DOHH2 (cell line): ENCODE measurements at regions not wholly inside any gene's neighbourhood (a gene's known extent, or its start where the extent isn't known, plus 50 kb on each side); places are given as distances from the start of the nearest gene placed in this dataset.

ENCODE experiments used
- H3F3A ChIP-seq: fragments of 200-600 bp; sonication (generic), shearing (Covaris generic); 2 replicates; pipeline ENCODE4 v1.6.0; 2016; ENCODE audit warnings: antibody characterized with exemption, mild to moderate bottlenecking; ENCODE audit not compliant: control insufficient read depth, insufficient read depth
- H3K27ac ChIP-seq: fragments of 200-600 bp; sonication (generic); 2 replicates; pipeline ENCODE4 v1.5.1; 2014; ENCODE audit warnings: low read depth, mild to moderate bottlenecking, low read length, moderate library complexity
- H3K27me3 ChIP-seq: fragments of 200-600 bp; sonication (generic); 2 replicates; pipeline ENCODE4 v1.6.1; 2014; ENCODE audit warnings: mild to moderate bottlenecking, low read length, mixed read lengths; ENCODE audit not compliant: control insufficient read depth
- H3K36me3 ChIP-seq: fragments of 200-600 bp; sonication (generic); 2 replicates; pipeline ENCODE4 v1.6.1; 2014; ENCODE audit warnings: mild to moderate bottlenecking, low read length, moderate library complexity, mixed read lengths; ENCODE audit not compliant: control insufficient read depth
- H3K4me1 ChIP-seq: fragments of 200-600 bp; sonication (generic); 2 replicates; pipeline ENCODE4 v1.6.1; 2014; ENCODE audit warnings: mild to moderate bottlenecking, low read length, mixed read lengths; ENCODE audit not compliant: control insufficient read depth
- H3K4me2 ChIP-seq: fragments of 200-600 bp; sonication (generic); 2 replicates; pipeline ENCODE4 v1.6.0; 2014; ENCODE audit warnings: mild to moderate bottlenecking, low read length, moderate library complexity
- H3K4me3 ChIP-seq: fragments of 200-600 bp; sonication (generic); 2 replicates; pipeline ENCODE4 v1.5.1; 2014; ENCODE audit warnings: mild to moderate bottlenecking, low read length, mixed read lengths
- H3K79me2 ChIP-seq: fragments of 200-600 bp; sonication (generic); 2 replicates; pipeline ENCODE4 v1.6.1; 2014; ENCODE audit warnings: mild to moderate bottlenecking, low read length, mixed read lengths; ENCODE audit not compliant: control insufficient read depth
- H3K9me2 ChIP-seq: fragments of 200-600 bp; sonication (generic); replicated peaks from 2 replicates; pipeline ENCODE4 v1.6.1; 2014; ENCODE audit warnings: mild to moderate bottlenecking, low read length, mixed read lengths; ENCODE audit not compliant: control insufficient read depth
- H3K9me3 ChIP-seq: fragments of 200-600 bp; sonication (generic); 2 replicates; pipeline ENCODE4 v1.6.1; 2014; ENCODE audit warnings: antibody characterized with exemption, low read length, mixed read lengths; ENCODE audit not compliant: control insufficient read depth, insufficient read depth
- H4K20me1 ChIP-seq: fragments of 200-600 bp; sonication (generic); 2 replicates; pipeline ENCODE4 v1.6.0; 2014; ENCODE audit warnings: low read depth, mild to moderate bottlenecking, antibody characterized with exemption, low read length, moderate library complexity; ENCODE audit not compliant: control insufficient read depth, insufficient read depth
- EZH2phosphoT487 ChIP-seq: fragments of 200-600 bp; sonication (generic); IDR thresholded peaks from 2 replicates; pipeline ENCODE4 v1.6.1; 2017; ENCODE audit warnings: borderline replicate concordance, mild to moderate bottlenecking, antibody characterized with exemption, low read length, moderate library complexity, mixed read lengths
- TF ChIP-seq, protein P1 (sequence below): fragments of 200-600 bp; sonication (generic); IDR thresholded peaks from one replicate; pipeline ENCODE4 v1.5.1; 2014; ENCODE audit warnings: antibody characterized with exemption, mild to moderate bottlenecking, low read depth, low read length; ENCODE audit not compliant: poor library complexity, severe bottlenecking

DNA sequence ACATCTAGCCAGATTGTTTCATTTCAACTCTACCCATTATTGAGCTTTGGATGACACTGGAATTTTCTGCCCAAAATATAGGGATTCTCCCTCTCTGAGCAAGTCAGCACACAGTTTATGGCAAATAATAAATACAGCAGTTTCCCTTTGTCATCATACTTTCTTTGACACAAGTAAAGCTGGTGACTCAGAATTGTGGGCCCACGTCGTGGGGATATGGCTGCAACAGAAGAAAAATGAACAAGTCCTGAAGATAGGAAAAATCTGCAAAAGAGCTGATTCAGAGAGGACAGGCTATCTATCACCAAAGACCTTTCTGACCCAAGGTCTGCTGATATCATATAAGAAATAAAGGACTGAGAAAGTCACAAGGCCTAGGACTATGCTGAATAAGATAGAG is 236.3 kb upstream of the ZC3H12C start:
- Histone ChIP-seq H3K4me1 (no peaks in the 10 kb centered on the region), H3K4me2 (no peak overlapping the region)

DNA sequence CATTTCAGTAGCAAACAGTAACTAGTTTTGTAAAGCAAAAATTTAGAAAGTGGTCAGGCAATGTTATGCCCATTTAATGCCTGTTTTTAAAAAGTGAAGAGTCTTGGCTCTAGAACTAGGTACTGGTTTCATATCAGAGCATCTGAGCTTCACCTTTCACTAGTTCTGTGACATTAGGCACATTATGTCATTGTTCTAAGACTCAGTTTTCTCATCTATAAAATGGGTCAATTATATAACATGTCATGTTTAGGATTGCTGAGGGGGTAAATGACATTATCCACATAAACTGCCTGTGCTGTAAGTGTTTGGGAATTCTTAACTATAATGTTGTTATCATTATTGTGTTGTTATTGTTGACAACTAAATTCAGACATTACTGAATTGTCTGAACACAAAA is 235.6 kb upstream of the ZC3H12C start:
- Histone ChIP-seq H3K27me3 (no peaks in the 10 kb centered on the region), H3K36me3 (no peaks in the 10 kb centered on the region), H3K27ac (no peak overlapping the region), H4K20me1 (no peaks in the 10 kb centered on the region), H3K9me2 (no peaks in the 10 kb centered on the region), H3K9me3 (no peaks in the 10 kb centered on the region), H3K4me3 (no peak overlapping the region), H3F3A (no peaks in the 10 kb centered on the region), H3K4me2 (no peak overlapping the region), H3K4me1 (no peaks in the 10 kb centered on the region), H3K79me2 (no peaks in the 10 kb centered on the region)
- TF ChIP-seq, protein P1, sequence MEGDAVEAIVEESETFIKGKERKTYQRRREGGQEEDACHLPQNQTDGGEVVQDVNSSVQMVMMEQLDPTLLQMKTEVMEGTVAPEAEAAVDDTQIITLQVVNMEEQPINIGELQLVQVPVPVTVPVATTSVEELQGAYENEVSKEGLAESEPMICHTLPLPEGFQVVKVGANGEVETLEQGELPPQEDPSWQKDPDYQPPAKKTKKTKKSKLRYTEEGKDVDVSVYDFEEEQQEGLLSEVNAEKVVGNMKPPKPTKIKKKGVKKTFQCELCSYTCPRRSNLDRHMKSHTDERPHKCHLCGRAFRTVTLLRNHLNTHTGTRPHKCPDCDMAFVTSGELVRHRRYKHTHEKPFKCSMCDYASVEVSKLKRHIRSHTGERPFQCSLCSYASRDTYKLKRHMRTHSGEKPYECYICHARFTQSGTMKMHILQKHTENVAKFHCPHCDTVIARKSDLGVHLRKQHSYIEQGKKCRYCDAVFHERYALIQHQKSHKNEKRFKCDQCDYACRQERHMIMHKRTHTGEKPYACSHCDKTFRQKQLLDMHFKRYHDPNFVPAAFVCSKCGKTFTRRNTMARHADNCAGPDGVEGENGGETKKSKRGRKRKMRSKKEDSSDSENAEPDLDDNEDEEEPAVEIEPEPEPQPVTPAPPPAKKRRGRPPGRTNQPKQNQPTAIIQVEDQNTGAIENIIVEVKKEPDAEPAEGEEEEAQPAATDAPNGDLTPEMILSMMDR = no peak
- TF ChIP-seq EZH2phosphoT487 = no peak

More for the DNA sequence above, 236.3 kb upstream of the ZC3H12C start:
- Histone ChIP-seq H3F3A (no peaks in the 10 kb centered on the region), H3K79me2 (no peaks in the 10 kb centered on the region), H3K27me3 (no peaks in the 10 kb centered on the region), H3K36me3 (no peaks in the 10 kb centered on the region), H3K9me3 (no peaks in the 10 kb centered on the region), H3K4me3 (no peak overlapping the region), H3K27ac (no peak overlapping the region), H3K9me2 (no peaks in the 10 kb centered on the region), H4K20me1 (no peaks in the 10 kb centered on the region)
- TF ChIP-seq, protein P1 = no peak
- no peak for TF ChIP-seq EZH2phosphoT487

DNA sequence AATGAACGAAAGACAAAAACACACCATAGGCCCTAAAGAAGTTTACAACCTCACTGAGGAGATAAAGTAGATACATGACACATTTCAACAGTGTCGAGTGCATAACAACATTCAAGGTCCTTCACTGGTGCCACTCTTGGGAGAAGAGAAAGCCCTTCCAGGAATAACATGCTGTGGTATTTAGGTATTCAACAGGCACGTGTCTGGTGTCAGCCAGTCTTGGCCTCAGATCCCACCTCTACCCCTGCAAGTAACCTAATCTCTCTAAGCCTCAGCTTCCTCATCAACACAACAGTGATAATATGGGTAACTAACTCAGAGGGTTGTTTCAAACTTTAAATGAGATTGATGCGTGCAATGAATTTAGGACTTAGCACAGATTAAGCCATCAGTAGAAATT is 235.0 kb upstream of the ZC3H12C start:
- no peak overlapping the region for H3K4me3 ChIP-seq
- no peaks in the 10 kb centered on the region for H4K20me1 ChIP-seq
- H3K36me3 ChIP-seq = no peaks in the 10 kb centered on the region
- H3K4me1 ChIP-seq = no peaks in the 10 kb centered on the region
- H3K4me2 ChIP-seq = no peak overlapping the region
- H3K27me3 ChIP-seq = no peaks in the 10 kb centered on the region
- H3K9me3 ChIP-seq = no peaks in the 10 kb centered on the region
- H3K79me2 ChIP-seq = no peaks in the 10 kb centered on the region
- H3F3A ChIP-seq = no peaks in the 10 kb centered on the region
- no peak for TF ChIP-seq EZH2phosphoT487
- TF ChIP-seq, protein P1 = no peak
- no peaks in the 10 kb centered on the region for H3K9me2 ChIP-seq
- no peak overlapping the region for H3K27ac ChIP-seq
